NCI-H446 (cell line): ENCODE measurements at regions not wholly inside any gene's neighbourhood (a gene's known extent, or its start where the extent isn't known, plus 50 kb on each side); places are given as distances from the start of the nearest gene placed in this dataset.

Experiments
- DNase-seq, 2 experiments: peaks; one replicate each; lab custom pipeline; 2025; lab: John Stamatoyannopoulos, UW

DNA sequence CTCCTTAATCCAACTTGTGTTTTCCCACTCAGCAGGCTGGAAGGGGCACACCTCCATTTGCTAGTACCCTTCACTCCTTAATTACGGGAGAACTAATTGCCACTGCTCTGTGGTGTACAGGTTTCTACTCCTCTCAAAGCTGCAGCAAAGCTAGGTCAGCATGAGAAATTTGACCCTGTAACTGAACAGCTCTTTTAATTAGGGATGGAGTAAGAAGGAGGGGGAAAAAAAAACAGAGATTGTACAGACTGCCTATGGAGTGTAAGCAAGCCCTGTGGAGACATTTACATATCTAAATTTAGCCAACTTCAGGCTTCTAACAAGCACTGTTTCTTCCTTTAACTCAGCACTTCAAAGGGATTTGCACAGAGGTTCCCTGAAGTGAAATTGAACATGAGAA is 629.7 kb upstream of the SETBP1 start:
- DNase-seq: no peak

DNA sequence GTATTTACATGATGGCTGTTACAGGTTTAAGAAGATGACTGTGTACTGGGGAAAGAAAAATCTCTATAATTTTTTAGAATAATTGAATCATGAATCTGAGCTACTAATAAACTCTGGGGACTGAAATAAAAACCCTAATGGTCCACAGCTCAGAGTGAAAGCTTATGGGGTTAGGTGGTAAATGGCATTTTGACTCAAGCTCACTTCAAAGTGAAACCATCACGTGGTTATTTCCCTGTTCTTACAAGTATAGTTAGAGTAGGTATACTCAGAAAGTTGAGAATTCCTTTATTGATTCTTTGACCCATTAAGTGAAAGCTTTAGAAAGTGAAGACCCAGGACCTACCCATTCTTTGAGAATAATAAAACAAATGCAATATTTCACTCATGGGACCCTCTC is 626.2 kb upstream of the SETBP1 start:
- no peak for DNase-seq

DNA sequence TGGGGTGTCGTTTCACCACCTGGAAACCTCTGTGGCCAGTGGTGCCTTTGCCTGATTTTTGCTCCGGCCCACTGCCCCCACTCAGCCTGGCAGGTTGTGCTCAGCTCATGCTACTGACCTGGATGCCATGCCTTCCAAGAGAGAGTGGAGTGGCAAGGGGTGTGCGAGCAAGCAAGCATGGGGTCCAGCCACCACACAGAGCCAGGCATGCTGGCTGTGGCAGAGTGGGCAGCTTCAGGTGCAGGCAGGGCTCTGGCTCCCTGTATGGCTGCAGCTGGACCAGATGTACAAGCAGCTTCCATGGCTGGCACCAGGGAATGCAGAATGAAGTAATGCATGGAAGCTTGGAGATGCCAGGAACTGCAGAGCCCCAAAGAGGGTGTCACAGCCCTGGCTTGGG is 620.5 kb upstream of the SETBP1 start:
- DNase-seq: no peak

DNA sequence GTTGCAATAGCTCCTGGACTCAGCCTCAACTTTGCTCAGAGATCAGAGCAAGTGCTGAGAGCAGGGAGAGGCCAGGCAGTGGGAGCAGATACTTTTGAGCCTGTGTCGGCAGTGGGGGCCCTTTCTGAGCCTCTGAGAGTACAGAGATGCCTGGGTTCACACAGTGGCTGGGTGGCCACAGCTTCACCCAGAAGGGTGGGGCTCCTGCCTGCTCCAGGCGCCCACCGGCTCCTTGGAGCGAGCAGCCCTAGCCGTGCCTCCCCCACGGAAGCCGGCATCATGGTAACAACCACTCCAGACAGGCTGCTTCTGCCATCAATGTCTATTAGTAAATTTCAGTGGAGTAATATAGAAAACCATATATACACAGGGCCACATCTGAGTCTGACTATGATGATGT is 619.2 kb upstream of the SETBP1 start:
- no peak for DNase-seq

DNA sequence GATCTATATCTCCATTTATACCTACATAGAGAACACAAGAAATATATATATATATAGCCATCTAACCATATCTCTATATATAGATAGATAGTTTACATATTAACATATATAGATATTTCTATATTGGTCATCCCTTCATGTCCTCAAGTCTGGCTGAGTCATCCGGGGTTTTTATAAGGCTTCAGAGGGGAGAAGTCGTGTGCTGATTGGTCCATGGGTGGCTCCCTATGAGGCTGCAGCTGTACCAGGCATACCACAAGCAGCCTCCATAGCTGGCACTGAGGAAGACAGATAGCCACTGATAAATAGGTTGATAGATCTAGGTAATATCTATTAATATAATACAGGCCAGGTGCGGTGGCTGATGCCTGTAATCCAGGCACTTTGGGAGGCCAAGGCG is 618.3 kb upstream of the SETBP1 start:
- DNase-seq: no peak

DNA sequence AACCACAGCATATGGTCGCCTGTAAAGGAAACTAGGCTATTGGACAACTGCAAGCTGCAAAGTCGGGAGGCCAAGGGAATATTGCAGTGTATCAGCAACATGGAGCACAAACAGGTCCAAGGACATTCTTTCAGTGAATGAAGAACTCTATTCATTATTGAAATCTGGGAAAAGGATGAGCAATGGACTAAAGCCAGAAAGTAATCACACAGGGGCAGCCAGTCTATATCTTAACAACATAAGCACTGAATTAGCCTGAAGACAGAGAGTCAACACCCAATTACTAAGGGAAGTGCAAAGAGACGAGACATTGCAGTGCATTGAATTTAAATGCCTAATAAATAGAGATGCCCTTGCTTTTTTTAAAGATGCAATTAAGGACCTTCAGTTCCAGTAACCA is 615.5 kb upstream of the SETBP1 start:
- no peak for DNase-seq

DNA sequence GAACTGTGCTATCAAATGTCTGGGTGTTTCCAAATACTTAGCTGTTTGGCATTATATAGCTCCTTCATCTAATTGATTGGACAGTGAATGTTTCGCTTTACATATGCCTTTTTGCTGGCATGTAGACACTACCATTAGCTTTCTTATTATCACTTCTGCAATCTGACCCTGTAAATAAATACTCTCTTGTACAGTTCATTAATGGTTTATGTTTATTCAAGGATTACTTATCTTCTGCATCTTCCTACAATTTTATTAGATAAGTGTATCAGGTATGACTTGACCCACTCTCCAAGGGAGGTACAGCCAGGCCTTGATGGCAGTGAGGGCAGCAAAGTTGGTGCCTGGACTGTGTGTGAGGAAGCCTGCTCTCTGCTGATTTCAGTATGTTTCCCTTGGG is 614.1 kb upstream of the SETBP1 start:
- no peak for DNase-seq

DNA sequence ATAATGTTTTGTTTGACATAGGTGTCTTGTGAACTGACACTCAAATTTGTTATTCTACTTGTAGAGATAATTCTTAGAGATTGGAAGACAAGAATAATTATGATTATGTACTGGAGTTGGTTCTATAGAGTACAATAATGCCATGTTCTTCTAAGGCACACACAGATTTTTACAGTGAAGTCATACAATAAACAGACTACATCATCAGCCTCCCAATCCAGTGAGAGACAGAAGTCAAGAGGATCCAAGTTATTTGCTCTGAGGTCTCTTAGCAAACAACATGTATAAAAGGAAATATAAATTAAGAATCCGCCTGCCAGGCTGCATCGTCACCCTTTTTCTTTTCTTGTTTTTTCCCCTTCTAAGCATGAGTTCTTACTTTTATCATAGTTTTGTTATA is 613.5 kb upstream of the SETBP1 start:
- no peak for DNase-seq

DNA sequence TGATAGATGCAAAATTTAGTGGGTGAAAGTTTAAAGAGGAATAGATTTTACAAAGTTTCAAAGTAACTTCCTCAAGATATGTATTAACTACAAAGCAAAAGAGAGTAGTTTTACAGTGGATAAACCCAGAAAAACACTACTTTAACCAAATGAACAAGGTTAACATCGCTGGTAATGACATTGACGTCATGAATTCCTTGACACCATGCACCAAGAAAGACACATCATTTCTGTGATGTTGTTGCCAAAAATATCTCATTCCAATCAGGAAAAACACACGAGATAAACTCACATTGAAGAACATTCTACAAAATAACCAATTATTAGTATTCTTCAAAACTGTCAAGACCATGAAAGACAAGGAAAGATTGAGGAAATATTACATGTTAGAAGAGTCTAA is 605.6 kb upstream of the SETBP1 start:
- no peak for DNase-seq

DNA sequence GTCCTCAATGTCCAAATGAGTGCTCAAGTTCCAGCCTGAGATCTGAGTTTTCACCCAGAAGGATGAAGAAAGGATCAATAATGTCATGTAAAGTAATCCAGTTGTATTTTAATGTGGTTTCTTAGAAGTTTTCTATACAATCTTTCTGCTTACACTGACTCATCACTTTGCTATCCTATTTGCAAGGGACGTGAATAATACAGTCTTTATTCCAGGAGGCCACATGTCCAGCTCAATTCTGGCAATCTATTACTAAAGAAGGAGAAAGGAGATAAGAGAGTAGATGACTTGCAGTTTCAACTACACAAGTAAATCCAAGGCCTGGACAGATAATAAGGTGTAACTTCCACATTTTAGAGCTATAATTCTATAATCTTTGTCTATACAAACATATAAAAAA is 601.1 kb upstream of the SETBP1 start:
- no peak for DNase-seq

DNA sequence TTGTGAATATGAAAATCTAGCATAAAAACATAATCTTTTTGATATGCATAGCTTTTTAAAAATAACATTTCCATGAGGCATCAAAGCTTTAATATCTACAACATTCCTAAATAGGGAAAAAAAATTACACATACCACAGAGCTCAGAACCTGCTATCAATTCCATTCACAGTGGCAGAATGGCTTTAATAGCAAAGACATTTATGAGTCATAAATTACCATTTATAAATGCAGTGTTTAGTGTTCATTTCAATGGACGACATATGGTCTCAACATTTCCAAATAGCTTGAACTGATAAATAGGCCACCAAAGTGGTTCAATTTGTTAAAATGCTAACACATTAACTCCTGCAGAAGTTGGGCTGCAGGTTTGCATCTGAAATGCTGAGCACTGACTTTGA is 600.6 kb upstream of the SETBP1 start:
- no peak for DNase-seq

DNA sequence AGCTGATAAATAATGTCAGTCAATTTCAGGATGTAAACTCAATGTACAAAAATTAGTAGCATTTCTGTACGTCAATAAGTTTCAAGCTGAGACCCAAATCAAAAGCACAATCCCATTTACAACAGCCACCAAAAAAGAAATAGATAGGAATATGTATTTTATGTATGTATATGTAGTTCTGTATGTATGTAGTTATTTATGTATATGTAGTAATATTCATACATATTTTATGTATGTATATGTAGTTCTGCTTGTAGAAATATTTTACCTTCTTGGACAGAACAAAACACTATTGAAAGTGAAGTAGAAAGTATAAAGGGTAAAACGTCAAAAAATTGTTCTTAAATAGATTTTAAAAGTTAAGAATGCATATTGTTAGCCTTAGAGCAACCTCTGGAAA is 591.0 kb upstream of the SETBP1 start:
- no peak for DNase-seq

DNA sequence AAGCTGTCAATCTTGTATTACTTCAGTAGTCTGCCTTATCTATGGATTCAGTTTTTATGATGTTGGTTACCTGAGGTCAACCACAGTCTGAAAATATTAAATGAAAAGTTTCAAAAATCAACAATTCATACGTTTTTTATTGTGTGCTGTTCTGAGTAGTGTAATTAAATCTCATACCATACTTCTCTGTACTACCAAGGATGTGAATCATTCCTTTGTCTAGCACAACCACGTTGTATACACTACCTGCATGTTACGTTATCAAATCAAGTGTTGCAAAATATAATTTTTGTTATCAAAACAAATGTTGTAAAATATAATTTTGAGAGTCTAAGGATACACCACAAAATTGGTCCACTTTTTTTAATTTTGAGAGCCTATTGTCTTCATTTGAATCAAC is 590.2 kb upstream of the SETBP1 start:
- no peak for DNase-seq

DNA sequence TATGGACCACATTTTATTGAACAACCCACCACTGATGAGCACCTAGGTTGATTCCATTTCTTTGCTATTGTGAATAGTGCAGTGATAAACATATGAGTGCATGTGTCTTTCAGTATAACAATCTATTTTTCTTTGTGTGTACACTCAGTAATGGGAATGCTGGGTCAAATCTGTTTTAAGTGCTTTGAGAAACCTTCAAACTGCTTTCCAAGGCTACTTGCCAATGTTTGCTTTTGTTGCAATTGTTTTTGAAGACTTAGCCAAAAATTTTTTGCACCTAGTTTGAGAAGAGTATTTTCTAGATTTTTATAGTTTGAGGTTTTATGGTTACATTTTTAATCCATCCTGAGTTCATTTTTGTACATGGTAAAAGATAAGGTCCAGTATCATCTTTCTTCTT is 587.4 kb upstream of the SETBP1 start:
- DNase-seq: no peak

DNA sequence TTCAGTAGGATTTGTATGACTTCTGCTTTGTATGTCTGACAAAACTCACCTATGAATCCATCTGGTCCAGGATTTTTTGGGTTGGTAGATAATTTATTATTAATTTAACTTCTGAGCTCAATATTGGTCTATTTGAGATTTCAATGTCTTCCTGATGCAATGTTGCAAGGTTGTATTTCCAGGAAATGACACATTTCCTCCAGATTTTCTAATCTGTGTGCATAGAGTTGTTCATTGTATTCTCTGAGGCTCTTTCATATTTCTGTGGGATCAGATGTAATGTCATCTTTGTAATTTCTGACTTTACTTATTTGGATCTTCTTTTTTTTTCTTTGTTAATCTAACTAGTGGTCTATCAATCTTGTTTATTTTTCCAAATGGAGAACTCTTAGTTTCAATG is 584.7 kb upstream of the SETBP1 start:
- no peak for DNase-seq

DNA sequence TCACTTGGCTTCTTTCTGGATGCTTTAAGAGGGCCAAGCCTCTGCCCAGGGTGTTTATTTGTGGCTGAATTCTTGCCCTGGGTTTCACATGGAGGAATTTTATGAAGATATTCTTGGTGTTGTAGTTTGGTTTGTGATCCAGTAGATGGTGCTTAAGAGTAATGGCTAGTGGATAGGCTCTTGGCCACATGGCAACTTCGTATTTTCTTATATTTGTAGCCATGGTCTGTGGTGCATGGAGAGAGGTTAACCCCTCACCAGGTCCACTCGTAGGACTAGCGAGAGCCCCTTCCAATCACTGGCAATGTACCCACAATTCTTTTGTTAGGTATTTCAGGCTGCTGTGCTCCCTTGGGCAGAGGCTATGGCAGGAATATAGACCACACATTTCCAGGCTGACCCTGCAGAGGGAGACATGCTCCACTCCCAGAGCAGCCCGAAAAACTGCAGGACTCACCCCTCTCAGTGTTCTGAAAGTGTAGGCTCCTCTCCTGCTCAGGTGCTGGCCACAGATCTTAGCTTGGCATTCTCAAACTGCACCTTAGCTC is 582.1 kb upstream of the SETBP1 start:
- DNase-seq: peak; percentile 32 to 61

DNA sequence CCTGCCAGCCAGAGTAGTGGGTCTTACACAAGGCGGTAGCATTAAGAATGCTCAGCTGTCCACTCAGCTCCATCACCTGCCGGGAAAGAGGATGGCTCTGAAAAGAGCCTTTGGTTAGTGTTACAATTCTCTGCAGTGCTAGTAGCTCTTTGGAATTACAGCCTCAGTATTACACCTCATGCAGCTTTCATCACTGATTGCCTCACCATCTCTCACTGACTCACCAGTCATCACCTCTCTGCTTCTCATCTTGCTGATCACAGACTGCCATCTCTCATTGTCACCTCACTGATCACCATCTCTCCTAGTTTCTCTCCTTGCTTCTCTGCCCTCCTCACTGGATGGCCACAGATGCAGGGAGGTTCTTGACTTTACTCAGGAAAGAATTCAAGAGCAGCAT is 573.5 kb upstream of the SETBP1 start:
- DNase-seq: no peak

DNA sequence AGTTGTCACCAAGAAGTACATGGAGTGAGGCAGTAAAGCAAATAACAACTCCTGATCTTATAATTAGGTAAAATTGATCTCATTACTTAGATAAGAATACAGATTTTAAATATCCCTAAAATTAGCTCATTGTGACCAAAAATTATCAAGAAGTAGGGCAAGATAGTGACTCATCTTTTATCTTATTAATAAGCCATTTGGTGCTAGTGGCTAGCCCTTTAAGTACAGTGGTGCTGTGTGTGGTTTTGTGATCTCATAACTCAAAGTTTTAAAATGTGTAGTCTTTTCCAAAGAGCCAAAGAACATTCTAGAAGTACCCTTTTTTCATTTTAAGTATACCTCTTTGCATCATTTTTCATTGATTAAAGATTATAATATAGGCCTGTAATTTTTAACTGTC is 569.4 kb upstream of the SETBP1 start:
- no peak for DNase-seq

DNA sequence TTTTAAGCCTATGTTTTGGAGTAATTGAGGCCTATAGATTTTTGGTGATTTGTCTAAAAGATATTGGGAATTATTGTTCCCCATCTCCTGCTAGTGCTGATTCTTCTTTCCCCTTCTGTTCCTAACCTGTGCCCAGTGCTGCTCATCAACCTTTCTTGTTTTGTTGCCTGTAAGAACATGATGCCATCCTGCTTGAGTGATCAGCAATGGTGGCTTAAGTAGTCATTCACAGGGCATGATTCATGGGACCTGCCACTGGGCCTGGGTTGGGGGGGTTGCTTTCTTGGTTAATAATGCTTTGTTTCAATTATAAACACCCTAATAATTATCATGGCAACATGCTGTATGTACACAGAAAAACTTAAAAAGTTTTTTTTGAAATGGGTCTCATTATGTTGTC is 562.9 kb upstream of the SETBP1 start:
- DNase-seq: no peak

DNA sequence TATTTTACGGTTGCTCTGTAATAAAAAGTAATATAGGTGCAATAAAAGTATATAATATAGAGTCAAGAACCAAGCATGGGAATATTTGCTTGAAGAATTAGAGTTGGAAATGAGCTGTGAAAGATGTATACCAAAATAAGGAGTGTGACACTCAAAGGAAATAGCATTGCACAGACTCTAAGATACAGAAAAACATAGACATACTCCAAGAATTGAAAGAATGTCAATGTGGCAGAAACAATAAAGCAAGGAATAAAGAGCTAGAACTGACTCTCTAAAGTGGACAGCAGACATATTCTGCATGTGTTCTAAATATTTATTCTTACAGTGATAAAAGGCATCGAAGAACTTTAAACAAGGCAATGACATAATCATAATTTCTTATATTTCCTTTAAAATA is 561.1 kb upstream of the SETBP1 start:
- no peak for DNase-seq

DNA sequence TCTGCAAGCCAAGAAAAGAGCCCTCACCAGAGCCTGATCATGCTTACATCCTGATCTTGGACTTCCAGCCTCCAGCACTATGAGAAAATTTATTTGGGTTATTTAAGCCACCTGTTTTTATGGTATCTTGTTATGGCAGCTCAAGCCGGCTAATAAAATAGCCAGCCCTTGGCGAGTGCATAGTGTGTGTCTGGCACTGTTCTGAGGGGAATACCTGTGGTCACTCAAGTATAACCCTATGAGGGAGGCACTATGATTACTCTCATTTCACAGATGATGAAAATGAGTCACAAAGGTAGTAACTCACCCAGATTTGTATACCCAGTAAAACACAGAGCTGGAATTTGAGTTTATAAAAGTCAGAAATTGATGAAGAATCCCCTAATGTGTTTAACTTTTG is 556.9 kb upstream of the SETBP1 start:
- no peak for DNase-seq

DNA sequence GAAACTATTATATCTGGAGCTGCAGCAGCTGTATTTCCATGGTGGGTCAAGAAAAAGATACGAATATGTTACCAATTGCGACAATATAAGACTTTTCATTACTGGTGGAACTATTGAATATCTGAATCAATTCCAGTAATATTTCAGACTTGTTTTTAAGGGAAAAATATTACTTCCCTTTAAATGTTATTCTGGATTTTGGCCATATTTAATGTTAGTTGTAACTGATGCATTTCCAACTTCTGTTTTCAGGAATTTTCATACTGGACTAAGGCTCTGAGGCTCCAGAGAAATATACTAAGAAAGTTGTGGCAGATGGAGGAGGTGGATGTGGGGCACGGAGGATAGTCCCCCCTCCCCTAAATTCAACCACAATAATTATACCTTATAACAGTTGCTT is 555.2 kb upstream of the SETBP1 start:
- DNase-seq: no peak

DNA sequence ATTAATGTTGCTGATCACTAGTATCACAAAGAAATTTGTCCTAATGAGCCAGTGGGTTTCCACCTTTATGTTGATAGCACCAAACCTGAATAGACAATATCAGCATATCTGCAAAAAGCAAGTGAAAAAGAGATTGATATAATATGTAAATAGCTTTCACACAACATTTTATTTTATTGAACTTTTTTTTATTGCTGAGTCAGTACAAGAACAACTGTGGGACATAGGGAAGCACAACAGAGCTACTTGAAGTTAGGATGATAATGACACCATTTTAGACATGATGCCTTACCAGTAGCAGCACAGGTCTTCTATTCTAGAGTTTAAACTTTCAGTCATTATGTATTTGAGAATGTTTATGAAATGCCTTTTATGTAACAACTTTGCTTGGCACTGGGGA is 554.1 kb upstream of the SETBP1 start:
- no peak for DNase-seq

DNA sequence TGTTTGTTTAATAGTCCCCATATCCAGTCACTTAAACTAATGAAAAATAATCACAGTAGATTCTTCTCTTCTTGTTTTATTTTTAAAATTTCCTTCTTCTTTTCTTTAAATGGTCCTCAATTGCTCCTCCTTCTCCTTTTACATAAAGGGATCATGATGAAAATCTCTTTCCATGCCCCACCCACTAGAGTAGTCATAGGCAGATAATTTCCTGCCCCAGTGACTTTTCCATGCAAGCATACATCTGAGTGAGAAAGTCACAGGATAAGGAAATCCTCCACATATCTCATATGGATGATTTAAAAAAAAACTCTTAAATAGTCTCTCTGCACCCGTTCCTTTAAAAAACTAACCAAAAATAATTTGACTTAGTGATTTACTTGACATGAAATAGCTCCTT is 552.3 kb upstream of the SETBP1 start:
- no peak for DNase-seq

DNA sequence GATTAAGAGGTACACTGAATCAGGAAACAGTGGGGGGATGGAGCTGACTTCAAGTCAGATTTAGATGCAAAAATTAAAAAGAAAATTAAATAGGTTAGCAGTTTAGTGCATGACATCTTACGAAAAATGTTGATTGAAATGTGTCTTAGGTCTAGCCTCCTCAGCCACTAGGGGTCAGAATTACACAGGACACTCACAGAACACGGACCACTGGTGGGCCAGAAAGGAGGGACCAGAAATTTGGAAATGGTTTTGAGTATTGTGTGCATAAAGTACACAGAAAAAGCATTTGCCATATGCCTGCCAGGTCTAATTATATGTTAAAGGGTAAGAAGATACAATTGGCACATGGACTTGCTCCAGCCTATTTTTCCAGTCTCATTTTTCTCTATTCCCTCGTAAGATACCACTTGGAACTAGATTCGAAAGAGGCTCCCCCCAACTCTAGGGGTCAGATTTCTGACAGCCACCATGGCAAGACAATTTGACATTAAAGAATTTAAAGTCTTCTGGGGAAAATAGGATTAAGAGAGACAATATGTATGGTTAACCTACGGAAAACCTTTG is 550.2 kb upstream of the SETBP1 start:
- DNase-seq: peak; percentile 61 to 87
